ENCODE measurements at regions not wholly inside any gene's neighbourhood (a gene's known extent, or its start where the extent isn't known, plus 50 kb on each side); places are given as distances from the start of the nearest gene placed in this dataset.

DNA sequence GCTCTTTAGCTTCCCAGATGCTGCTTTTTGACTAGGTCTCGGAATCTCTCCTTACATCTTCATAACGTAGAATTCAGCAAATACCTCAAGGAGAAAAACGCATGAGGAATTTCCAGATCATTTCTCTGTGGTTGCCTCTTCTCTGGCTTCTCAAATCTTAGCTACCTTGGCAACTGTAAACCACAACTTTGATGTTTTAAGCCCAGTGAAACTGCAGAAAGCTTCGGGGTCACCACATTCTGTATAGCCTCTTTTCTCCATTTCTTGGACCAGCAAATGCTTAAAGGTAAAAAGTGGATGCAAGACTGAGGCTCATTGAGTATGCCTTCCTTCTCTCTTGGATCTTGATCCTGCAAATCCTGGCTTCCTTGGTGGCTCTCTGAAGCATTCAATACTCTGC lies 125.5 kb upstream of the FBXL4 start:
- Mint-ChIP-seq H3K27ac (no peak overlapping the region), H3K4me3 (no peak overlapping the region), H3K4me1 (no peaks in the 10 kb centered on the region), H3K36me3 (ENCODE audit: insufficient read depth in 1 of 3, low read depth in 3 of 3) (no peaks in the 10 kb centered on the region), H3K9me3 (no peaks in the 10 kb centered on the region), H3K27me3 (ENCODE audit: low read depth) (peaks cover 7% of the 10 kb centered on the region)
- H2BK120ac ChIP-seq (ENCODE audit: low read depth, low read length, poor library complexity, severe bottlenecking): no peak overlapping the region
- H4K20me1 ChIP-seq (ENCODE audit: control insufficient read depth, insufficient read depth, insufficient read length): no peaks in the 10 kb centered on the region
- H3K79me1 ChIP-seq (ENCODE audit: insufficient read depth, low read depth, low read length, poor library complexity, severe bottlenecking): no peaks in the 10 kb centered on the region
- H2BK5ac ChIP-seq (ENCODE audit: insufficient read length, low read length): no peak overlapping the region
- H3K18ac ChIP-seq (ENCODE audit: insufficient read length, low read depth, low read length): no peak overlapping the region
- no peak overlapping the region for H3K23ac ChIP-seq (ENCODE audit: insufficient read length, low read depth, low read length)
- no CpG with 5 or more reads among the region's 4 CpGs for WGBS (ENCODE audit: extremely low coverage, insufficient read length, low lambda C conversion rate)
- no peak overlapping the region for H3K4me2 ChIP-seq (ENCODE audit: insufficient read depth, insufficient read length, low read length)
- H2BK12ac ChIP-seq (ENCODE audit: insufficient read length, low read depth, low read length): no peak overlapping the region
- no peak overlapping the region for H3K56ac ChIP-seq (ENCODE audit: insufficient read length, low read depth, low read length)
- H4K91ac ChIP-seq (ENCODE audit: insufficient read length, low read depth, low read length): no peak overlapping the region
- H3K23me2 ChIP-seq (ENCODE audit: insufficient read length, low read depth, low read length, poor library complexity, severe bottlenecking): no peaks in the 10 kb centered on the region
- no peak overlapping the region for H3K27ac ChIP-seq (ENCODE audit: insufficient read length, low read depth, low read length)
- no peak overlapping the region for H3K4ac ChIP-seq (ENCODE audit: low read depth, low read length)
- H2AFZ ChIP-seq (ENCODE audit: low read length): no peak overlapping the region
- H2BK20ac ChIP-seq (ENCODE audit: low read depth, low read length, poor library complexity, severe bottlenecking): no peak overlapping the region
- H3K9ac ChIP-seq (ENCODE audit: extremely low read depth, insufficient read length, low read length): no peak overlapping the region
- H4K8ac ChIP-seq (replicated peaks; ENCODE audit: insufficient read length, low read depth, low read length): no peak overlapping the region
- no peaks in the 10 kb centered on the region for H3K9me3 ChIP-seq (ENCODE audit: control insufficient read depth, low read depth, low read length)
- no peak for DNase-seq
- H2BK15ac ChIP-seq (ENCODE audit: low read depth, low read length): no peak overlapping the region
- H3K27me3 ChIP-seq (ENCODE audit: insufficient read depth, low read length): no peaks in the 10 kb centered on the region
- H3T11ph ChIP-seq (ENCODE audit: low read length): no peak overlapping the region
- H2AK5ac ChIP-seq (ENCODE audit: insufficient read length, low read length): no peak overlapping the region
- H3K79me2 ChIP-seq (ENCODE audit: insufficient read depth, low read length): no peaks in the 10 kb centered on the region
- TF ChIP-seq CTCF (conservative IDR thresholded peaks at IDR 0.05): no peak
- H3K4me1 ChIP-seq (ENCODE audit: insufficient read depth, low read length): no peaks in the 10 kb centered on the region
- H4K5ac ChIP-seq (ENCODE audit: insufficient read length, low read depth, low read length): no peak overlapping the region
- H3K14ac ChIP-seq (ENCODE audit: insufficient read depth, low read length): no peak overlapping the region
